ENCODE measurements at regions not wholly inside any gene's neighbourhood (a gene's known extent, or its start where the extent isn't known, plus 50 kb on each side); places are given as distances from the start of the nearest gene placed in this dataset.

DNA sequence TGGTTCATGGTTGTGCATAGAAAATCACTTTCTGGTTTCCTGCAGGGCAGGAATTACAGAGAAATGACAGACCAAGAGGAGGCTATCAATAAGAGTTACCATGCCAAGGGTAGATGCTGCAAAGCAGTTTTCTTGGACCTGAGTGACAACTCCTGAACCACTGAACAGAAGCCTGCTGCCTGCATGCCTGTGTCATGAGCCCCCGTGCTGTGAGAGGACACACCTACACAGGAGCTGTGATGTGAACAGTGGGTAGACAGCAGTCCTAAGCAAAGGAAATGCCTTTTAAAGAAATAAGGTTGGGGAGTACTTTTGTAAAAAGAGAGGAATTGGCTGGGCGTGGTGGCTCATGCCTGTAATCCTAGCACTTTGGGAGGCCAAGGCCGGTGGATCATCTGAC is 54.2 kb upstream of the CREB1 start:
- TF ChIP-seq, protein P1, sequence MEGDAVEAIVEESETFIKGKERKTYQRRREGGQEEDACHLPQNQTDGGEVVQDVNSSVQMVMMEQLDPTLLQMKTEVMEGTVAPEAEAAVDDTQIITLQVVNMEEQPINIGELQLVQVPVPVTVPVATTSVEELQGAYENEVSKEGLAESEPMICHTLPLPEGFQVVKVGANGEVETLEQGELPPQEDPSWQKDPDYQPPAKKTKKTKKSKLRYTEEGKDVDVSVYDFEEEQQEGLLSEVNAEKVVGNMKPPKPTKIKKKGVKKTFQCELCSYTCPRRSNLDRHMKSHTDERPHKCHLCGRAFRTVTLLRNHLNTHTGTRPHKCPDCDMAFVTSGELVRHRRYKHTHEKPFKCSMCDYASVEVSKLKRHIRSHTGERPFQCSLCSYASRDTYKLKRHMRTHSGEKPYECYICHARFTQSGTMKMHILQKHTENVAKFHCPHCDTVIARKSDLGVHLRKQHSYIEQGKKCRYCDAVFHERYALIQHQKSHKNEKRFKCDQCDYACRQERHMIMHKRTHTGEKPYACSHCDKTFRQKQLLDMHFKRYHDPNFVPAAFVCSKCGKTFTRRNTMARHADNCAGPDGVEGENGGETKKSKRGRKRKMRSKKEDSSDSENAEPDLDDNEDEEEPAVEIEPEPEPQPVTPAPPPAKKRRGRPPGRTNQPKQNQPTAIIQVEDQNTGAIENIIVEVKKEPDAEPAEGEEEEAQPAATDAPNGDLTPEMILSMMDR (IDR thresholded peaks at IDR 0.05; ENCODE audit: poor library complexity): no peak
- TF ChIP-seq EZH2phosphoT487 (IDR thresholded peaks at IDR 0.05; ENCODE audit: low read depth, severe bottlenecking, unreplicated experiment): no peak
- TF ChIP-seq EZH2 (IDR thresholded peaks at IDR 0.05; ENCODE audit: borderline replicate concordance): no peak
